Ureter (tissue), 1 donor: ENCODE measurements at regions not wholly inside any gene's neighbourhood (a gene's known extent, or its start where the extent isn't known, plus 50 kb on each side); places are given as distances from the start of the nearest gene placed in this dataset.
"Not testable (repeated sequence)": the region's sequence is repeated elsewhere in the genome, so short reads cannot be mapped to it uniquely, and the experiment has no call there.

Experiments used
- DNase-seq: peaks from one replicate; pipeline ENCODE4 v3.0.0-alpha.2; 2020; ENCODE audit warnings: low spot score
- donor health status: DM: yes; HTN: yes; CAD: no.

DNA sequence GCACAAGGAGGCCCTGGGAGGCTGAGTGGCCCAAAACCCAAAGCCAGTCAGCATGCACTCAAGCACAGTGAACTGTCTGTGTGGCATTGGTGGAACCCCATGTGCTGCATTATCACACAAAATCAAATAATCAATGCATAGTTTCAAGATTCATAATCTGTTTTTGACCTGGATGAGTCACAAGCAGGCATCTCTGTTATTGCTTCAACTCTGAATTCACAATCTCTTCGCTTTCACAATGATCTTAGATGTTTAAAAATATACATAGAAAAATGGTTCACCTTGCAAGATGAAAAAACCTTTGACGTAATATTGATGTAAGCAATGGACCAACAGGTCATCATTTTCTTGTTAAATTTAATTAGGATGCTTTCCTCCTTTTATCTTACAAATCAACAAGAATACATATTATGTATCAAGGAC is 455.4 kb downstream of the IRS2 start:
- no peak for DNase-seq

DNA sequence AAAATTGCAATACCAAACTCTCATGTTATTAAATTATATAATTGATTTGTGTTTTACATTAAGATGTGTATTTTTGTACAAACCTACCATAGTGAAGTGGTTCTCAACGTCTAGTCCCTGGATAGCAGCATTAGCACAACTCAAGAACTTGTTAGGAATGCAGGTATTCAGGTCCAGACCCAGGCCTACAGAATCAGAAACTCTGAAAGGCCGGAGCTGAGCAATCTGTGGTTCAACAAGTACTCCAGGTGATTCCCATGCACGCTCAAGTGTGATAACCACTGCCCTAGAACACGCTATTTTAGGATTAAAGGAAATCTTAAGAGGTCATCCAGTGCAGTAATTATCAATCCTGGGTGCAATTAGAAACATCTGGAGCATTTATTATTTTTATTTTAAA is 456.3 kb downstream of the IRS2 start:
- DNase-seq: no peak

DNA sequence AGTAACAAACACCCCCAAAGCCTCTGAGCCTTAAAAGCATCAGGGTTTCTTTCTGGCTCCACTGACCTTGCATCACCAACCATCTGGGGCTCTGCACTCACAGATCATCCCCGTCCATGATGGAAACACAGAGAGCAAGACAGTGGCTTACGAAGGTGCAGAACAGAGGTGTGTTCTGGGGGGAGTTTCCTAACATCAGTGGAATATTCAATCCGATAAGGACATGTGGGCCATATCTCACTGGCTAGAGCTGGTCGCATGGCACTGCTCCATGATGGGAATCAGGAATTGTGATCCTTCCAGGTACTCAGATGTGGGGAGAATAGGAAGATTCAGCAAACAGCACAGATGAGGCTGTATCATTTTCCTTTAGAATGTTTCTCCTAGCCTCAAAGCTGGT is 457.2 kb downstream of the IRS2 start:
- no peak for DNase-seq

DNA sequence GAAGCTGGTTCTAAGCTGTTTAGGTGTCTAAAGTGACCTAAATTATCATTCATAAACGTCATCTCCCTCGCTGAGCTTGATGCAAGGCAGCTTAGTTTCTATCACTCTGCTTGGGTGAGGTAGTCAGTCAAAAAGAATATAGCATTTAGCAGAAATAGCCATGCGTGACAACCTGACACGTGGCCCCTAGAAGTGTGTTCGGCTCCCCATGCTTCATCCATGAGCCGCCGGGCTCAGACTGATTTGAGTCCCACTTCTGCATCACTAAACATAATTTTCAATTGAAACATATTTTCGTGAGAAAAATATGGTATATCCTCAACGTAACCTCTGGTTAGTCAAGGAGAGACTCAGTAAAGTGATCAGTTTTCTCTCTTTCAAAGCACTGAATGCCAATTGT is 459.8 kb downstream of the IRS2 start:
- DNase-seq: no peak

DNA sequence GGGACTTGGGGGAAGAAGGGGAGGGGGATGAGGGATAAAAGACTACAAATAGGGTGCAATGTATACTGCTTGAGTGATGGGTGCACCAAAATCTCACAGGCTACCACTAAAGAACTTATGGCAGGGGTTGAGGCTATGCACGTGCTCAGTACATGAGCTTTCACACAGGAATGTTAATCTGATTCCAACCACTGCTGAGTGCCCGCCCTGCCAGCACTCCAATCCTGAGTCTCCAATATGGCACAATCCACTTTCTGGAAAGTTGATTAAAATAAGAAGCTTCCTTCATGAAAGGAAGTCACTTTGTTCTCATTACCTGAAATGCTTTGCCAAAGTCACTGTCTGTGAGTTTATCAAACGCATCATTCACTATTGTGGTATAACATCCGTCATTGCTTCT is 463.0 kb downstream of the IRS2 start:
- no peak for DNase-seq

DNA sequence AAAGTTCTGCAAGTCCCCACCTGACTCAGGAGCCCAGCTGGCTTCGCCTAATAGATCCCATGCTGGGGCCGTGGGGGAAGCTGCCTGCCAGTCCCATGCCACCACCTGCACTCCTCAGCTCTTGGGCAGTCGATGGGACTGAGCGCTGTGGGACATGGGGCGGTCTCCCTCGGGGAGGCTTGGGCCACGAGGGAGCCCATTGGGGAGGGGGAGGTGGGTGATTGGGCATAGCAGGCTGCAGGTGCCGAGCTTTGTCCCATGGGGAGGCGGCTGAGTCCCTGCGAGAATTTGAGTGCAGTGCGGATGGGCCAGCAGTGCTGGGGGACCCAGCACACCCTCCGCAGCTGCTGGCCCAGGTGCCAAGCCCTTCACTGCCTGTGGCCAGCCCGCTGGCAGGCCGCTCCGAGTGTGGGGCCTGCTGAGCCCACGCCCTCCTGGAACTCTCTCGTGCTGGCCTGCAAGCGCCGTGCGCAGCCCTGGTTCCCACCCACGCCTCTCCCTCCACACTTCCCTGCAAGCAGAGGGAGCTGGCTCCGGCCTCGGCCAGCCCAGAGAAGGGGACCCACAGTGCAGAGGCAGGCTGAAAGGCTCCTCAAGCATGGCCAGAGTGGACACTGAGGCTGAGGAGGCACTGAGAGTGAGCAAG is 467.3 kb downstream of the IRS2 start:
- no peak for DNase-seq

DNA sequence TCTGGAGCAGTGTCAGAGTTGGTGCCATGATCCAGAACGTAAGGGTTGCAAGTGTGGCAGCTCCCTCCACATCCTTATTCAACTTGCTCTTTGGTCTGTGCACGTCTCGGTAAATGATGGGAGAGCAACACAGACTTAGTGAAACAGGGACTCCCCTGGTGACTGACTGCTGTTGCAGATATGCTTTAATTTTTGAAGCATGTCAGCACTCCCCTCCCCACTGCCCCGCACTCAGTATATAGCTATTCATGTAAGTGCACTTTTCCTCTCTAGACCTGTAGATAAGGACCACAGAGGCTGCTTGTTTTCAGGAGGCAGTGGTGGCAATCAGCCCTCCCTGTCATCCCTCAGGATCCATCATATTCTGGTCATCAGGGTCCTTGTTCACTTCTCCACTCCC is 470.9 kb downstream of the IRS2 start:
- DNase-seq: no peak

DNA sequence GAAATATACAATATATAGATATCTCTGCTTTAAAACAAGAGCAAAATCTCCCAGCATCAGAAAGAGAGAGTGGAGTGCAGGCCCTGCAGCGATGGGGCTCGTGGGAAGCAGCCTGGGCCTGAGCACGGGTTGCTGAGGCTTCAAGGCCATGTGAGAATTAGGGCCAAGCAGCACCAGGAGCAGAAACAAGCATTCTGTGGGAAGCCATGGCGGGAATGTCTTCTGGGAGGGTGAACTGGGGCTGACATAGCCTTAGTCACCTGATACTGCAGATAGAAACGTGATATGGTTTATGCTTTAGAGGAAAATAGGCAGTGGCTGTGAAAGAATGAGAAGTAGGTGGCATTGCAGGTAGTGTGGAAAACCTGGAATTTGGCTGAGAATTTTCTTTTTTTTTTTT is 472.3 kb downstream of the IRS2 start:
- no peak for DNase-seq

DNA sequence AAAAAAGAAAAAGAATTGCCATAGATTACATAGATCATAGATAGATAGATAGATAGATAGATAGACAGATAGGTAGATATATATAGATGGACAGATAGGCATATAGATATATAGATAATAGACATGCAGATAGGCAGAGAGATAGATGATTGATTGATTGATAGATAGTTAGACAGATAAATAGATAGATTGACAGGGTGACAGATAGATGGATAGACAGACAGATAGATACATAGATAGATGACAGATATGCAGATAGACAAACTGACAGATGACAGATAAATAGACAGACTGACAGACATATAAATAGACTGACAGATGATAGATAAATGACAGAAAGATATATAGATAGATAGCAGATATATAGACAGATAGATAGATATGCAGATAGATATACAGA is 474.0 kb downstream of the IRS2 start:
- DNase-seq: no peak

DNA sequence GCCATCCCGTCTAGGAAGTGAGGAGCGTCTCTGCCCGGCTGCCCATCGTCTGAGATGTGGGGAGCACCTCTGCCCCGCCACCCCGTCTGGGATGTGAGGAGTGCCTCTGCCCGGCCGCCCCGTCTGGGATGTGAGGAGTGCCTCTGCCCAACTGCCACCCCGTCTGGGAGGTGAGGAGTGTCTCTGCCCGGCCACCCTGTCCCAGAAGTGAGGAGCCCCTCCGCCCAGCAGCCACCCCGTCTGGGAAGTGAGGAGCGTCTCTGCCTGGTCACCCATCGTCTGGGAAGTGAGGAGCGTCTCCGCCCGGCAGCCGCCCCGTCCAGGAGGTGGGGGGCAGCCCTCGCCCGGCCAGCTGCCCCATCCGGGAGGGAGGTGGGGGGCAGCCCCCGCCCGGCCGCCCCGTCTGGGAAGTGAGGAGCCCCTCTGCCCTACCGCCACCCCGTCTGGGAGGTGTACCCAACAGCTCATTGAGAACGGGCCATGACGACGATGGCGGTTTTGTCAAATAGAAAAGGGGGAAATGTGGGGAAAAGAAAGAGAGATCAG is 474.9 kb downstream of the IRS2 start:
- DNase-seq: not testable (repeated sequence)

DNA sequence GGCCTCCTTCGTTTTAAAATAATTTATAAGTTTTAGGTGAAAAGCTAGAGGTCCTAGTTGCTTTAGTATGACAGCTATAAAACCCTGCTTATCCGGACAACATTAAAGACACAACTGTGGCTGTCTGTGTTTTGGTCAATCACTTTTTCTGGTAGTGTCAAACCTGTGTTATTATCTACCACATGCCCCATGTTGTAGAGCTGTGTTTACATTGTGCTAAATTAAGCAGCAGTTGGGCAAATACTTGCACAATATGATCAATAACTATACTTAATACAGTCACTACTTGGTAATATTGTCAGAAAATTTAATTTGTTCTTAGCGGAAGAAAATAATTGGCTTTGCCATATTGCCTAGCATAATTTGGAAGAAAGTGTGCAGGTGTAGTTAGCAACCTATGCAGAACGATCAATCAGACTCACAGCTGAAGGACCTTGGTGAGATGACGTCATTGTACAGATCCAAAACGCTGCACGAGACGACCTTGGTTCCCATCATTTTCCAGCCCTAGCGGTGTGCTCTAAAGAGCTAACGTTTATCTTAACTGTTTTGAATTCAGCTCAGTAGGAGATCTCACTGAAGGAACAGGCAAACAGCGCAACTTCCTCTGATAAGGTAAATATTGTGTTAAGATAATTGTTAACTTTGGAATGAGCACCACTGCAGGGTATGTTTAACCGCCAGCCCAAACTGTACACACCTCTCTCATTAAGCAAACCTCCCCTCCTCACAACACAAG is 476.6 kb downstream of the IRS2 start:
- DNase-seq: no peak

DNA sequence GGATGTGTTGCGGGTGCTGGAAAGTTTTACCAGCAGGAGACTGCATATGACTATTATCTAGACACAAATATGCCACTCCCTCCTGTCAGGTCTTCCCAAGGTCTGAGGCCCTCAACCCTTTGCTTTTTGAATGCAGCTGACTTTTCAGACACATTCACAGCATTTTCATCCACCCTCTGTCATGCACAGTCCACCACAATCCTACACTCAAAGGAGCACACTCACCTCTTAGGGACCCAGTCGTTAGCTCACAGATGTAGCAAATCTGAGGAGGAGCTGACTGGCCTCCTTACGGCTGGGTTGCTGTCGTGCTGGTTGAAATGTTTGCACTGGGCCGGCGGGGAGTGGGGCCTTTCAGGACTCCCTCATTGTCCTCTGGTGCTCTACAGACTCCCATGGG is 479.4 kb downstream of the IRS2 start:
- DNase-seq: no peak

DNA sequence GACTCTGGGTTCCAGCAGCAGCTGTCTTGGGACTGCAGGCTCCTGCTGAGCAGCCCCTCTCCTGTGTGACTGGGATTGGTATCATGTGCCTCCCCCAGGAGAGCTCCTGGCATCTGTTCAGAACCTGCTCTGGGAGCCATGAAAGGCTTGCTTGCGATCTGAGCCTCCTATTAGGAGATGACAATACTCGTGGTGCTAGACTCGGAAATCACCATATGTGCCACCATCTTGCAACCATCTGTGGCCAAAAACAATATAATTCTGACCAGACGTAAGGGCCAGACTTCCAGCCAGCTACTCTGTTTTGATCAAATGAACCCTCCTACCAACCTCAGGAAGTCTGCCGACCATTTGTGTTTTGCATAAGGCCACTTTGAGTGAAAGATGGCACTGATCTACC is 484.7 kb downstream of the IRS2 start:
- DNase-seq: no peak

DNA sequence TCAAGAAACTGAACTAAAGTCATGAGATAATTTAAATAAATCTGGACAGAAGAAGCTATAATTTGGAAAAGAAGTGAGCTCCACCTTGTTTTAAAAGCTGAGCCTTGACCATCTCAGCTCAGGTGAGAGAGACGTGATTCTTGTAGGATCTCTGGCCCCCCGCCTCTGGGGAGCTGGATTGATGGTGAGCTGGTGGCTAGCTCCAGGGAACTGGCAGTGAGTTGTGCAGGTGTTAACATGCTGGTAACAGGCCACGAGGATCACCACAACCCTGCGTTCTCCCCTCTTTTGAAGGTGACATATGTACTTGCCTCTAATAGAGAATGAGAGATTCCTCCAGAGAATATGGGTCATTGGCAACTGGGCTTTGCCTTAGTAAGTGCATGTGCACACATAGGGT is 485.1 kb downstream of the IRS2 start:
- DNase-seq: no peak

DNA sequence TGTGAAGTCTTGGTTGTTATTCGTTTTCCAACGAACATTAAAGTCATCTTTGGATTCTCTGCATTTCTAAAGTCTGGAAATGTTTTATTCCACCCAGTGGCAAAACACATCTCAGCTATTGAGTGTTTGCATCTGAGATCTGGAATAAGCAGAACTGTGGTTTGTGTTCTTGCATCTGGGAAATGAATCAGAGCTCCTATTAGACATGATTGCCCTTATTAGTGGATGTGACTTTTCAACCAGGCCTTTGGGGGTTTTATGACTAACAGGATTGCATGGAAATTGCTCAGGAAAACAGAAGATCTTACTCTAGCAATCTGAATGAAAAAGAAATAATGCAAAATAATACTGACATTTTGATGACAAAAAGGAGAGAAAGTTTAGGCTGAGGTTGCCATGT is 488.8 kb downstream of the IRS2 start:
- no peak for DNase-seq

DNA sequence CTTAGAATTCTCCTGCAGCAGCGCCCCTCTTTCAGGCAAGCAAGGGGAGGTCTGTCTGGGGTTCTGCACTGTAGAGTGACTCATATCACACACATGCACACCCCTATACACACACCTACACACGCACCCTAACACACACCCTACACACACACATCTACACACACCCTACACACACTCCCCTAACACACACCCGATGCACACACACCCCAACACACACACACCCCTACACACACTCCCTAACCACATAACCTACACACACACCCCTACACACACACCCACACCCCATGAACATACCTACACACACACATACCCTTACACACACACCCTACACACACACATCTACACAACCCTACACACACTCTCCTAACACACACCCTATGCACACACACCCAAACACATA is 493.2 kb downstream of the IRS2 start:
- no peak for DNase-seq

DNA sequence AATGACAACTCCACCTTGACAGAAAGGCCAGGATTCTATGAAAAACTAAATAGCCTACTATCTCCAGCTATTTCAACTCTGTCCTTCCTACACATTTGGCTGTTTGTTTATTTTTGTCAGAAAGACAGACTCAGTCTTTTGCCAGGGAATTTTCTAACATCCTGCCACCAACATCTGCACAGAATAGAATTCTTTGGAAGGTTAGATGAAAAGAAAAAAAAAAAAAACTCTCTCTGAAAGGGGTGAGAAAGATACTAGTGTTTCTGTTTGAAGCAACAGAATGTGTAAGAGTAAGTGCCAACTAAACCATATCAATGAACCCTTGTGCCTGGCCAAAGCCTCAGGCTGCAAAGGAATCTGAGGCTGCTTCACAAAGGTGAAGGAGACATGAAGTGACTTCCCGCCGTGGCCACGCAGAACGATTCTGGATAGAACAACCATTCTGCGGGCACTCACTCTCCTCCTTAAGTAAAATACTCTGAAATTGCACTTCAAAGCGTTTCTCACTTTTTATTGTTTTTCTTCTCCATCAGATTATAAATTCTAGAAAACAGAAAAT is 498.2 kb downstream of the IRS2 start:
- no peak for DNase-seq

DNA sequence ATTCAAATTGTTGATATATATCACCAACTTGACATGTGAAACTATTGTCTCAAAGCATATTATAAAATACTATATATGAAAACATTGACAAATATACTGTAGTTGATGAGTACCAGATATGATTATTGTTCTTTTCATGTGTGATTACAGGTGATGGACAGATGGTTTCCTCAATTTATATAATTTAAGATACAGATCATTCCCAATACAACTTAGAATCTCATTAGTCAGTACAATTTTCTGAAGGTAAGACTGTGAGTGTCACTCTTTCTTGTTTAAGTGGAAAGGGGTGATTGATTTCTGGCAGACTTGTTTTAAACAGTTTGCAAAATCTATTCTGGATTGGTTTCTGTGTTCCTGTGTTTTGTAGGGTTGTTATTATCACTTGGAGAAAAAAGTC is 498.8 kb downstream of the IRS2 start:
- DNase-seq: no peak

DNA sequence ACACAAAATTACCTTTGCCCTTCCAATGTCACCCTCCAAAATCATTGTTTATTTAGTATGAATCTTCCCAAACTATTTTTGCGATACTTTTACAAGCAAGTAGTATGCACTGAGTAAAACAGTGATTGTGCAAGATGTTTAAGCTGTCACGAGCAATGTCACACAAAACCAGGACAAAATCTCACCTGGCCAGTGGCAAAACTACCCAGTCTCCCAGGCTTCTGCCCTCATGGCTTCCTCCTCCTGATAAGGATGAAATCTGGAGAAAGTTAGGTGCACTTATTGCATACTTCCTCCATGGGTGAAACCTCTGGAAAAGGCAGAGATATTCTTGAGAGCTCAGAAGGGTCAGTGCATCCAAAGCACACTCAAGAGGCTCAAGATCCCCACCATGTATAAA is 500.8 kb downstream of the IRS2 start:
- DNase-seq: no peak

DNA sequence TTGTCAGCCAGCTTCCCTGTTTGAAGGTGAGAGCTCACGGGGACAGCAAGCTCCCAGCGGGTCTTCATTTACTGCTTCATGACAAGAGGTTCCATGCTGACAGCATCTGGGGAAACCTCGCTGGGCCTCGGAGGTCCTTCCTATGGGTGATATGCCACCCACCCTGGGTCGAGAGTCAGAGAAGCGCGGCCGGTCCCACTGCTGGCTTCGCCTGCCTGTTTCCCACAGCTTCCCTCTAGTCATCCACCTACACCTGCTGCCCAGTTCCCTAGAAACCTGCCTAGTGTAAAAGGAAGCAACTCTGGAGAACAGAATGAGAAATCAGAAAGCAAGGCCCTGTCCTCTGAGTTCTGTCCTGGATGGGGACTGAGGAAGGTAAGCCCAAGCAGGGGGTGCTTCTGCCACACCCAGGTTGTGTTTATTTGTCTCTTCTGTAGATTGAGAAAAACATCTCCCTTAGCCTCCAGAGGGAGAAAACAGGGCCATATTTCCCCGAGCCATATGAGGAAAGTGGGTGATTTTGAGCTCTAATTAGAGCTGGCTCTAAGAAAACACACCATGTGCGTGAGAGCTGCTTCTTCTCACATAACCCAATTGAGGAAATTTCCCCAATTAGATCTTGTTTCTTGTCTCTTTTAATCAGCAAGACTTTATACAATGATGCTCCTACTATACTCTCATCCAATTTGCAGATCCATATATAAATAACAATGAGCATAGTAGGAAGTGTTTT is 504.3 kb downstream of the IRS2 start:
- no peak for DNase-seq

DNA sequence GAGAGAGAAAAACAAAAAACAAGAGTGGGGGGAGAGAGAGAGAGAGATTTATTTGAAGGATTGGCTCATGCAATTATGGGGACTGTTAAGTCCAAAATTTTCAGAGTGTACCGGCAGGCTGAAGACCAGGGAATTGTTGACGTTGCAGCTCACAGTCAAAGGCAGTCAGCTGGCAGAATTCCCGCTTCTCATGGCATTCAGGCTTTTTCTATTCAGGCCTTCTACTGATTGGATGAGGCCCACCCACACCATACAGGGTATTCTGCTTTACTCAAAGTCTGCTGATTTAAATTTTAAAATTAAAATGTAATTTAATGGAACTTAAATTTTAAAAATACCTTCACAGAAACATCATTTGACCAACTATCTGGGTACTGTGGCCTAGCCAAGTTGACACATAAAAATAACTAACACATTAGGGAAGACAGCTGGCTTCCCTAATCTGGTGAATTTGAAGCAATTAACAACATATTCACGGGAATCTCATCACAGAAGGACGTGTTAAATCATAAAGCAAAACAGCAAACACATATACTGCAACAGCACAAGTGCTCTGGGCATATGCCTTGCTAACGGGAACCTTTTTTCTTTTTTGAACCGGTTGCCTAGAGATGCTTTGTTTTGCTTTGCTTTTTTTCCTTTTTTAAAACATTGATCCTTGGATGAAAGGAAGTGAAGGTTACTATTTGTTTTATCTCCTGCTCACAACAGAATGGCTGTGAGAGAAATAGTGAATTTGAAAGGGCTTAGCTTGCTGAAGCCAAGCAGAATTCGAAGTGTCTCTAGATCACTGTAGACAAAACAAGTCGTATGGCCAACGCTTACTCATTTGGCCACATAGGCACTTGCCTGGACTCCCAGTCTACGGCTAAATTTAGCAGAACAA is 505.1 kb downstream of the IRS2 start:
- no peak for DNase-seq

DNA sequence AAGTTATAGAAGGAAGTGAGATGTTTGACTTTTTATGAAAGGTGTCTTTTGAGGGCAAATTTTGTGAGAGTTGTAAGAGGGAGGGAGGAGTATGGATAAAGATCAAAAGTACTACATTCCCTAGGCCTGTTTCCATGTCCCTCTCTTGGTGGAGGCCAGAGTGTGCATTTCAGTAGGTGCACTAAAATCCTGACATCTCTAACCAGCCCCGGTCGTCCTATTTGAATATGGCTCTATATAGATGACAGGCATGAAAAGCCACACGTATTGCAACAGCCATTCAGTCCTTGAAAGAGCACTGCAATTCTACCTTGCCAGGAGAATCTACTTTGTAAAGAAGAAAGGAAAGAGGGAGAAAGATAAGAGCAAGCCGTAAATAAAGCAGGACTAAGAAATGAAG is 510.1 kb downstream of the IRS2 start:
- DNase-seq: no peak
